Stomach (tissue), 4 donors: ENCODE measurements at regions not wholly inside any gene's neighbourhood (a gene's known extent, or its start where the extent isn't known, plus 50 kb on each side); places are given as distances from the start of the nearest gene placed in this dataset.

Experiments used
- CTCF ChIP-seq, 7 experiments: fragments of 450-650 bp in 4 of 7; fragments of 200-600 bp in 3 of 7; sonication (generic) in 3 of 7; IDR thresholded peaks; one replicate each; pipeline ENCODE4 v1.5.1; 2016 to 2019; ENCODE audit warnings: antibody characterized with exemption in 7 of 7, control low read depth in 2 of 7, mild to moderate bottlenecking in 1 of 7
- EP300 ChIP-seq: sonication (generic); formaldehyde crosslinking; IDR thresholded peaks from one replicate; pipeline ENCODE4 v1.6.1; 2017; ENCODE audit warnings: antibody characterized with exemption
- POLR2AphosphoS5 ChIP-seq, 3 donors: sonication (generic); formaldehyde crosslinking; IDR thresholded peaks; one replicate each; pipeline ENCODE4 v1.6.1; 2016; ENCODE audit warnings: antibody characterized with exemption in 3 of 3

- no peak for TF ChIP-seq POLR2AphosphoS5 (IDR thresholded peaks at IDR 0.05)
- no peak for TF ChIP-seq CTCF (IDR thresholded peaks at IDR 0.05)
- no peak for TF ChIP-seq EP300
Measured at GRCh38 chr3:102020735-102021134, 171.4 kb downstream of the NFKBIZ start.
